Neutrophil (primary cell): ENCODE measurements at regions not wholly inside any gene's neighbourhood (a gene's known extent, or its start where the extent isn't known, plus 50 kb on each side); places are given as distances from the start of the nearest gene placed in this dataset.

Source experiments
- H3K27ac ChIP-seq: fragments of 200-600 bp; sonication (generic); 2 replicates; pipeline ENCODE4 v1.5.1; 2016; ENCODE audit warnings: mild to moderate bottlenecking, moderate library complexity
- H3K27me3 ChIP-seq: fragments of 200-600 bp; sonication (generic); 2 replicates; pipeline ENCODE4 v1.6.0; 2016; ENCODE audit warnings: mild to moderate bottlenecking
- H3K36me3 ChIP-seq: fragments of 200-600 bp; sonication (generic); 2 replicates; pipeline ENCODE4 v1.5.1; 2017
- H3K4me1 ChIP-seq, 2 experiments: fragments of 200-600 bp in 1 of 2; sonication (generic) in 1 of 2; 1 replicate in 1 of 2; 2 replicates in 1 of 2; pipeline versions ENCODE4 v1.5.1 to v1.6.1; 2013 to 2016; ENCODE audit warnings: low read depth in 1 of 2, low read length in 1 of 2, mild to moderate bottlenecking in 1 of 2, moderate library complexity in 1 of 2; ENCODE audit not compliant: control insufficient read depth in 1 of 2, insufficient read depth in 1 of 2
- H3K4me3 ChIP-seq, 2 experiments: fragments of 200-600 bp in 1 of 2; sonication (generic) in 1 of 2; 1 replicate in 1 of 2; 2 replicates in 1 of 2; pipeline ENCODE4 v1.5.1; 2013 to 2016; ENCODE audit warnings: low read depth in 1 of 2, low read length in 1 of 2, mild to moderate bottlenecking in 1 of 2, moderate library complexity in 1 of 2
- H3K9me3 ChIP-seq: fragments of 200-600 bp; sonication (generic); 2 replicates; pipeline ENCODE4 v1.5.1; 2016
- TF ChIP-seq, protein P1 (sequence below): fragments of 200-600 bp; sonication (generic); IDR thresholded peaks from 2 replicates; pipeline ENCODE4 v1.5.1; 2016; ENCODE audit warnings: antibody characterized with exemption

DNA sequence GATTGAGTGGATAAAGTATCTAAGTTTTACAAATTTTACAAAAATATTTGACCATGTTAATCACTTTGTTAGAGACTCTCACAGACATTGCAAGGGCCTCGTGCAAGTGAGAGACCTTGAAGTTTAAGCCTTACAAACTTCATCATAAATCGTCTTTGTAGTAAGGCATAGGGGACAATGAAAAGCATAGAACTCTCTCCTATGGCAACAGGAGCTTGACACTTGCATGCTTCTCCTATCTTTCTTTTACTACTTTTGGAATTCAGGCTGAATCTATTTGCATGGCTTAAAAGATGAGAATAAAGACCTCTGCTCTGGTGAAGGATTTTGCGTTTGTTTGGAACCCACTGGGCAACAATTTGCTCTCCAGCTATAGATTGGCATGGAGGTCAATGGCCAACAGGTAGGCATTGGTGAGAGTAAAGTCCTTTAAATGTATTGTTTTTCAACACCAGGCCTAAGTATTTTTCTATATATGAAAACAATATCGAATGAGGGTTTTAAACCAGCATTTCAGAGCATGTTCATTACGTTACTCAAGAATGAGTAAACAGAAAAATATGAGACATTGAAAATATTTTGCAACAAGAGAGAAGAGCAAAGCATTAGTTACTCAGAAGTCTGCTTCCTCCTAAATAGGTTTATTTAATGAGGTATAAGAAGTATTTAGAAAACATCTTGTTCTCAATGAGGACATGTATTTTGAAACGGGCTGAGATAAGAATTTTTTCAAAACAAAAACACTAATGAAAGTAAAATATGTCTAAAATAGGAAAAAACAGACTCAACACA is 192.2 kb downstream of the TGFB2 start:
- no peak overlapping the region for H3K27ac ChIP-seq
- H3K27me3 ChIP-seq, result no peaks in the 10 kb centered on the region
- H3K36me3 ChIP-seq, result no peaks in the 10 kb centered on the region
- H3K4me1 ChIP-seq, result no peaks in the 10 kb centered on the region
- TF ChIP-seq, protein P1, sequence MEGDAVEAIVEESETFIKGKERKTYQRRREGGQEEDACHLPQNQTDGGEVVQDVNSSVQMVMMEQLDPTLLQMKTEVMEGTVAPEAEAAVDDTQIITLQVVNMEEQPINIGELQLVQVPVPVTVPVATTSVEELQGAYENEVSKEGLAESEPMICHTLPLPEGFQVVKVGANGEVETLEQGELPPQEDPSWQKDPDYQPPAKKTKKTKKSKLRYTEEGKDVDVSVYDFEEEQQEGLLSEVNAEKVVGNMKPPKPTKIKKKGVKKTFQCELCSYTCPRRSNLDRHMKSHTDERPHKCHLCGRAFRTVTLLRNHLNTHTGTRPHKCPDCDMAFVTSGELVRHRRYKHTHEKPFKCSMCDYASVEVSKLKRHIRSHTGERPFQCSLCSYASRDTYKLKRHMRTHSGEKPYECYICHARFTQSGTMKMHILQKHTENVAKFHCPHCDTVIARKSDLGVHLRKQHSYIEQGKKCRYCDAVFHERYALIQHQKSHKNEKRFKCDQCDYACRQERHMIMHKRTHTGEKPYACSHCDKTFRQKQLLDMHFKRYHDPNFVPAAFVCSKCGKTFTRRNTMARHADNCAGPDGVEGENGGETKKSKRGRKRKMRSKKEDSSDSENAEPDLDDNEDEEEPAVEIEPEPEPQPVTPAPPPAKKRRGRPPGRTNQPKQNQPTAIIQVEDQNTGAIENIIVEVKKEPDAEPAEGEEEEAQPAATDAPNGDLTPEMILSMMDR, result no peak
- no peak overlapping the region for H3K4me3 ChIP-seq
- H3K9me3 ChIP-seq, result no peaks in the 10 kb centered on the region

DNA sequence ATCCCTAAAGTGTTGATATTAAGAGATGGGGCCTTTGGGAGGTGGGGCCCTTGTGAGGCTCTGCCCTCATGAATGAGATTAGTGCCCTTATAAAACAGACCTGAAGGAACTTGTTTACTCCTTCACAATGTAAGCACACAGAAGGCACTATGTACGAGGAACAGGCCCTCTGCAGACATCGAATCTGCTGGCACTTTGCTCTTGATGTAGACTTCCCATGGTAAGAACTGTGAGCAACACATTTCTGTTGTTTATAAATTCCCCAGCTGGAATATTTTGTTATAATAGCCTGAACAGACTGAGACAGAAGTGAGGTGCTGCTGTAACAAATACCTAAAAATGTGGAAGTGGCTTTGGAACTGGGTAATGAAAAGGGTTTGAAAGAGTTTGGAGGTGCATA is 193.2 kb downstream of the TGFB2 start:
- H3K27ac ChIP-seq, result no peak overlapping the region
- TF ChIP-seq, protein P1, result no peak
- H3K9me3 ChIP-seq, result no peaks in the 10 kb centered on the region
- no peaks in the 10 kb centered on the region for H3K27me3 ChIP-seq
- H3K4me1 ChIP-seq, result no peaks in the 10 kb centered on the region
- H3K4me3 ChIP-seq, result no peak overlapping the region
- H3K36me3 ChIP-seq, result no peaks in the 10 kb centered on the region

DNA sequence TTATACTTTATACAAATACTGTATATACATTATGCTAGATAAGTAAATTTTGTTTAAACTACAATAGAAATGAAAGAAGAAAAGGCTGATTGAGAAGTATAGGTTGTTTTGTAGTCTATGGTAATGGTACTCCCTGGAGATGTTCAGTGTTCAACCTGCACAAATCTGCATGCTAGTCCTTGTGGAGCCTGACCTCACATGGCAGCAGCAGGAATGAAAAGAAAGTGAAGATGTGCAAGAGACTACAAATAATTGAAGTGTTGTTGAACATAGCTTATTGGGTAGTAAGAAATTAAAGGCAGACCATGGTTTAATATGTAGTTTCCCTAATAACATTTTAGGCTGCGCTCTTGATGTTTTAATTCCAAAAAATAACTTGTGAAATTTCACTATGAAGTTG is 201.2 kb downstream of the TGFB2 start:
- no peaks in the 10 kb centered on the region for H3K27me3 ChIP-seq
- H3K36me3 ChIP-seq, result no peaks in the 10 kb centered on the region
- H3K27ac ChIP-seq, result no peak overlapping the region
- TF ChIP-seq, protein P1, result no peak
- no peaks in the 10 kb centered on the region for H3K9me3 ChIP-seq
- no peak overlapping the region for H3K4me3 ChIP-seq
- H3K4me1 ChIP-seq, result no peaks in the 10 kb centered on the region

- no peaks in the 10 kb centered on the region for H3K36me3 ChIP-seq
- no peaks in the 10 kb centered on the region for H3K27me3 ChIP-seq
- H3K4me1 ChIP-seq, result no peaks in the 10 kb centered on the region
- H3K9me3 ChIP-seq, result no peaks in the 10 kb centered on the region
- H3K27ac ChIP-seq, result no peak overlapping the region
- TF ChIP-seq, protein P1, result no peak
- no peak overlapping the region for H3K4me3 ChIP-seq
Measured at GRCh38 chr1:218547957-218548730, 203.0 kb downstream of the TGFB2 start.

DNA sequence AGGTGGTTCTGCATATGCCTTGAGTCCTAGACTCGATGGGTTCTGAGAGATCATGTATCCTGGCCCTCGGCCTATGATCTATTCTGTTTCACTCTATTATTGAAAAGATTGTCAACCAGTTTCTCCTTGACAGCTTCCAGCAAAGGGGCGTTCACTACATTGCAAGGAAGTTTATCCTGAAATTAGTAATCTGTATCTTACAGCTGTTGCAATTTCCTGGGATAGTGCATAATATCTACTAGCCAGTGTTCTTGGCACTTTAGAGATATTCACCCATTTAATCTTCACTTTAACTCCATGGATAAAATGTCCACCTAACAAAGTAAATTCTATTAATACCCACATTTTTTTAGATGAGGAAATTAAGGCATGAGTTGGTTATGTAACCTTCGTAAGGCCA is 203.6 kb downstream of the TGFB2 start:
- no peaks in the 10 kb centered on the region for H3K36me3 ChIP-seq
- no peaks in the 10 kb centered on the region for H3K27me3 ChIP-seq
- no peak overlapping the region for H3K4me3 ChIP-seq
- no peaks in the 10 kb centered on the region for H3K4me1 ChIP-seq
- H3K27ac ChIP-seq, result no peak overlapping the region
- H3K9me3 ChIP-seq, result no peaks in the 10 kb centered on the region
- TF ChIP-seq, protein P1, result no peak
